ENCODE measurements at regions not wholly inside any gene's neighbourhood (a gene's known extent, or its start where the extent isn't known, plus 50 kb on each side); places are given as distances from the start of the nearest gene placed in this dataset.

- H3K27ac ChIP-seq = no peak overlapping the region
- intact Hi-C loops (cut with DNase I) = no loop called here
- ATAC-seq (no peak), DNase-seq (no peak)
- no peak overlapping the region for H3K4me3 ChIP-seq
- no peaks in the 10 kb centered on the region for H3K36me3 ChIP-seq
- no peaks in the 10 kb centered on the region for H3K27me3 ChIP-seq
- TF ChIP-seq, protein P1, sequence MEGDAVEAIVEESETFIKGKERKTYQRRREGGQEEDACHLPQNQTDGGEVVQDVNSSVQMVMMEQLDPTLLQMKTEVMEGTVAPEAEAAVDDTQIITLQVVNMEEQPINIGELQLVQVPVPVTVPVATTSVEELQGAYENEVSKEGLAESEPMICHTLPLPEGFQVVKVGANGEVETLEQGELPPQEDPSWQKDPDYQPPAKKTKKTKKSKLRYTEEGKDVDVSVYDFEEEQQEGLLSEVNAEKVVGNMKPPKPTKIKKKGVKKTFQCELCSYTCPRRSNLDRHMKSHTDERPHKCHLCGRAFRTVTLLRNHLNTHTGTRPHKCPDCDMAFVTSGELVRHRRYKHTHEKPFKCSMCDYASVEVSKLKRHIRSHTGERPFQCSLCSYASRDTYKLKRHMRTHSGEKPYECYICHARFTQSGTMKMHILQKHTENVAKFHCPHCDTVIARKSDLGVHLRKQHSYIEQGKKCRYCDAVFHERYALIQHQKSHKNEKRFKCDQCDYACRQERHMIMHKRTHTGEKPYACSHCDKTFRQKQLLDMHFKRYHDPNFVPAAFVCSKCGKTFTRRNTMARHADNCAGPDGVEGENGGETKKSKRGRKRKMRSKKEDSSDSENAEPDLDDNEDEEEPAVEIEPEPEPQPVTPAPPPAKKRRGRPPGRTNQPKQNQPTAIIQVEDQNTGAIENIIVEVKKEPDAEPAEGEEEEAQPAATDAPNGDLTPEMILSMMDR (IDR thresholded peaks at IDR 0.05) = no peak
- H3K4me1 ChIP-seq = no peaks in the 10 kb centered on the region
- peaks cover 0 to 11% of the 10 kb centered on the region in 2 donors for H3K9me3 ChIP-seq
Observed at GRCh38 chr11:104725796-104726408, 172.4 kb downstream of the CASP12 start.

DNA sequence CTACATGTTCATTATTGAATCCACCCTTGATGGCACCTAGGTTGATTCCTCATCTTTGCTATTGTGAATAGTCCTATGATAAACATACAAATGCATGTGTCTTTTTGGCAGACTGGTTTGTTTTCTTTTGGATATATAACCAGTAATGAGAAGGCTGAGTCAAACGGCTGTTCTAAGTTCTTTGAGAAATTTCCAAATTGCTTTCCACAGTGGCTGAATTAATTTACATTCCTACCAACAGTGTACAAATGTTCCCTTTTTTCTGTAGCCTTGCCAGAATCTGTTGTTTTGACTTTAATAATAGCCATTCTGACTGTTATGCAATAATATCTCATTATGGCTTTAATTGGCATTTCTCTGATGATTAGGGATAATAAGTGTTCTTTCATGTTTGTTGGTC is 184.9 kb downstream of the CASP12 start:
- no peak overlapping the region for H3K4me3 ChIP-seq
- no peak for DNase-seq
- intact Hi-C loops (cut with DNase I) = no loop called here
- H3K9me3 ChIP-seq = no peaks in the 10 kb centered on the region
- H3K27ac ChIP-seq = no peak overlapping the region
- no peaks in the 10 kb centered on the region for H3K4me1 ChIP-seq
- no peaks in the 10 kb centered on the region for H3K27me3 ChIP-seq
- no peak for ATAC-seq
- TF ChIP-seq, protein P1 (IDR thresholded peaks at IDR 0.05) = no peak
- no peaks in the 10 kb centered on the region for H3K36me3 ChIP-seq

GRCh38 chr11:104705490-104706190 is 192.6 kb downstream of the CASP12 start:
- peak overlapping the region; percentile 5 to 86 for H3K27ac ChIP-seq
- peak in 1 of 4 donors; percentile 57 for DNase-seq
- H3K36me3 ChIP-seq = no peaks in the 10 kb centered on the region
- intact Hi-C loops (cut with DNase I) = no loop called here
- ATAC-seq = peak; percentile 90
- TF ChIP-seq, protein P1 (IDR thresholded peaks at IDR 0.05) = no peak
- peaks cover 0 to 36% of the 10 kb centered on the region in 2 donors for H3K4me1 ChIP-seq
- H3K9me3 ChIP-seq = no peaks in the 10 kb centered on the region
- H3K4me3 ChIP-seq = peak overlapping the region in 1 of 2 donors; percentile 8
- no peaks in the 10 kb centered on the region for H3K27me3 ChIP-seq

DNA sequence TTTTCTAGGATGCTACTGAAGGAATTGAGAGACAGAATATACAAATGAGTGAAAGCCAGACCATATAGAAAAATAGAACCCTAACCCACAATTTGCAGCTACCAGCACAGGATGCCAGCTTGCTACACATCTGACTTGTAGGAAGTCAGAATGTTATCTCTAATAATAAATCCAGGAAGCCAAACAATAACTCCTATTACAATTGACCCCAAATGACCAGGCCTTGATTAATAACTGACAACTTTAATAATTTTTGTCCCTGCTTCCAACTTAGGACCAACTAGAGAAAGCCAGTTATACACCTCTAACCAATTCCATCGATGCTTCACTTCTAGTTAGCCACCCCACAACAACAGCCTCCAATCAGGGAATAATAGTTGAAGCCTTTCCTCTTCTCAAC is 193.4 kb downstream of the CASP12 start:
- Histone ChIP-seq H3K9me3 (no peaks in the 10 kb centered on the region), H3K27ac (peak overlapping the region; percentile 5 to 86), H3K36me3 (no peaks in the 10 kb centered on the region), H3K4me1 (peaks cover 0 to 41% of the 10 kb centered on the region in 2 donors), H3K27me3 (no peaks in the 10 kb centered on the region), H3K4me3 (no peak overlapping the region)
- DNase-seq = no peak
- TF ChIP-seq, protein P1 (IDR thresholded peaks at IDR 0.05) = no peak
- ATAC-seq = no peak
- intact Hi-C loops (cut with DNase I) = no loop called here

DNA sequence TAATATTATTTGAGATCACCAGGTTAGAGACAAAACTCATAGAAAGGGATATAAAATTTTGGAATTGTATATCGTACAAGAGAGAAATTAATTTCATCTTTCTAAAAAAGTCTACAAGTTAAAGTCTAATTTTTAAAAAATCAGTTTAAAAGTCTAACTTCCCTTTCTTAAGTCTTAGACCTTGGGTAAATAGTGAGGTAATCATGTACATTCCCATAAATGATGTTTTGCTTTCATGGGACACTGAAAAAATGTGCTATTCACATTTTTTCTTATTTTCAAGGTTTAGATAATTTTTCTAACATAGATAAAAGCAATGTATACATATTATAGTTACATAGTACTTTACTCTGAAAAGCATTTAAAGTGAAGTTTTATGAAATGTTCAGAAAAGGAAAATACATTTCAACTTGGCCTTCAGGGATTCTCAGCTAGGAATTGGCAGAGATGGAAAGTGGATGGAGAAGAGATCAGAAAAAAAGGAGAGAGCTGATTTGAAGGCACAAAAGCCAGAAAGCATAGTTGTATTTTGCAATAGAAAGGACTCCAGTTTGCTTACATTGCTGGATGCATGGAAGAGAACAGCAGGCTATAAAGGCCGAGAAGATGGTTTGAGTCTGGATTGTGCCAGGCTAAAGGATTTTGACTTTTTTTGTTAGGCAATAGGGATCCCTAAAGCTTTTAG is 194.0 kb downstream of the CASP12 start:
- ATAC-seq (no peak), DNase-seq (no peak)
- TF ChIP-seq, protein P1 (IDR thresholded peaks at IDR 0.05) = no peak
- peaks cover 0 to 41% of the 10 kb centered on the region in 2 donors for H3K4me1 ChIP-seq
- intact Hi-C loops (cut with DNase I) = no loop called here
- H3K9me3 ChIP-seq = no peaks in the 10 kb centered on the region
- no peaks in the 10 kb centered on the region for H3K27me3 ChIP-seq
- no peak overlapping the region for H3K4me3 ChIP-seq
- peak overlapping the region in 1 of 2 donors; percentile 86 for H3K27ac ChIP-seq
- no peaks in the 10 kb centered on the region for H3K36me3 ChIP-seq

All from left lung (tissue), 4 donors.